ENCODE measurements at regions not wholly inside any gene's neighbourhood (a gene's known extent, or its start where the extent isn't known, plus 50 kb on each side); places are given as distances from the start of the nearest gene placed in this dataset.
"Not testable (repeated sequence)": the region's sequence is repeated elsewhere in the genome, so short reads cannot be mapped to it uniquely, and the experiment has no call there.

GRCh38 chr12:34229033-34229432 is 206.7 kb downstream of the ALG10 start:
- not testable (repeated sequence) for H3K4me1 Mint-ChIP-seq; ATAC-seq (ENCODE audit: low read depth in 2 of 2); H3K36me3 Mint-ChIP-seq; DNase-seq; H3K27ac ChIP-seq (ENCODE audit: insufficient read depth, low read length, poor library complexity, severe bottlenecking); H3K27me3 Mint-ChIP-seq; H3K4me3 ChIP-seq (ENCODE audit: low read depth, low read length); H3K36me3 ChIP-seq (ENCODE audit: control insufficient read depth, insufficient read depth, low read length); H3K4me3 Mint-ChIP-seq; H3K4me1 ChIP-seq (ENCODE audit: control insufficient read depth, insufficient read depth, low read length, poor library complexity, severe bottlenecking); H3K27me3 ChIP-seq (ENCODE audit: control insufficient read depth, insufficient read depth, low read length); H3K27ac Mint-ChIP-seq; H3K9me3 ChIP-seq (ENCODE audit: control insufficient read depth in 2 of 2, low read length in 2 of 2)
- peaks cover 0 to 13% (median 5%) of the 10 kb centered on the region in 7 donors for H3K9me3 Mint-ChIP-seq

GRCh38 chr12:34233618-34234017 is 211.3 kb downstream of the ALG10 start:
- Mint-ChIP-seq H3K4me1 (no peaks in the 10 kb centered on the region), H3K27ac (no peak overlapping the region), H3K9me3 (peaks cover 0 to 7% (median 0%) of the 10 kb centered on the region in 7 donors), H3K4me3 (no peak overlapping the region), H3K27me3 (no peaks in the 10 kb centered on the region), H3K36me3 (no peaks in the 10 kb centered on the region)
- no peak for DNase-seq
- Histone ChIP-seq H3K27me3 (ENCODE audit: control insufficient read depth, insufficient read depth, low read length) (no peaks in the 10 kb centered on the region), H3K27ac (ENCODE audit: insufficient read depth, low read length, poor library complexity, severe bottlenecking) (no peak overlapping the region), H3K4me1 (ENCODE audit: control insufficient read depth, insufficient read depth, low read length, poor library complexity, severe bottlenecking) (no peaks in the 10 kb centered on the region), H3K9me3 (ENCODE audit: control insufficient read depth in 2 of 2, low read length in 2 of 2) (no peaks in the 10 kb centered on the region), H3K4me3 (ENCODE audit: low read depth, low read length) (no peak overlapping the region), H3K36me3 (ENCODE audit: control insufficient read depth, insufficient read depth, low read length) (no peaks in the 10 kb centered on the region)
- no peak for ATAC-seq (ENCODE audit: low read depth in 2 of 2)

GRCh38 chr12:34236073-34236472 is 213.8 kb downstream of the ALG10 start:
- no peaks in the 10 kb centered on the region for H3K9me3 ChIP-seq (ENCODE audit: control insufficient read depth in 2 of 2, low read length in 2 of 2)
- H3K9me3 Mint-ChIP-seq, result peaks cover 0 to 8% (median 0%) of the 10 kb centered on the region in 7 donors
- H3K27ac Mint-ChIP-seq, result no peak overlapping the region
- DNase-seq, result no peak
- H3K4me1 ChIP-seq (ENCODE audit: control insufficient read depth, insufficient read depth, low read length, poor library complexity, severe bottlenecking), result no peaks in the 10 kb centered on the region
- H3K27me3 Mint-ChIP-seq, result no peaks in the 10 kb centered on the region
- H3K4me3 Mint-ChIP-seq, result no peak overlapping the region
- no peak overlapping the region for H3K27ac ChIP-seq (ENCODE audit: insufficient read depth, low read length, poor library complexity, severe bottlenecking)
- H3K27me3 ChIP-seq (ENCODE audit: control insufficient read depth, insufficient read depth, low read length), result no peaks in the 10 kb centered on the region
- no peak for ATAC-seq (ENCODE audit: low read depth in 2 of 2)
- no peaks in the 10 kb centered on the region for H3K36me3 ChIP-seq (ENCODE audit: control insufficient read depth, insufficient read depth, low read length)
- no peak overlapping the region for H3K4me3 ChIP-seq (ENCODE audit: low read depth, low read length)
- no peaks in the 10 kb centered on the region for H3K36me3 Mint-ChIP-seq
- no peaks in the 10 kb centered on the region for H3K4me1 Mint-ChIP-seq

GRCh38 chr12:34244608-34245007 is 222.3 kb downstream of the ALG10 start:
- ATAC-seq (ENCODE audit: low read depth in 2 of 2), result no peak
- H3K27ac Mint-ChIP-seq, result no peak overlapping the region
- DNase-seq, result no peak

GRCh38 chr12:34249271-34249670 is 227.0 kb downstream of the ALG10 start:
- Histone ChIP-seq H3K36me3 (ENCODE audit: control insufficient read depth, insufficient read depth, low read length) (no peaks in the 10 kb centered on the region), H3K4me1 (ENCODE audit: control insufficient read depth, insufficient read depth, low read length, poor library complexity, severe bottlenecking) (no peaks in the 10 kb centered on the region), H3K9me3 (ENCODE audit: control insufficient read depth in 2 of 2, low read length in 2 of 2) (no peaks in the 10 kb centered on the region), H3K4me3 (ENCODE audit: low read depth, low read length) (no peak overlapping the region), H3K27me3 (ENCODE audit: control insufficient read depth, insufficient read depth, low read length) (no peaks in the 10 kb centered on the region), H3K27ac (ENCODE audit: insufficient read depth, low read length, poor library complexity, severe bottlenecking) (no peak overlapping the region)
- Mint-ChIP-seq H3K9me3 (no peaks in the 10 kb centered on the region), H3K4me3 (no peak overlapping the region), H3K27me3 (no peaks in the 10 kb centered on the region), H3K27ac (no peak overlapping the region), H3K4me1 (no peaks in the 10 kb centered on the region), H3K36me3 (no peaks in the 10 kb centered on the region)
- no peak for ATAC-seq (ENCODE audit: low read depth in 2 of 2)
- DNase-seq, result no peak

More at GRCh38 chr12:34244608-34245007, 222.3 kb downstream of the ALG10 start:
- H3K36me3 Mint-ChIP-seq, result no peaks in the 10 kb centered on the region
- Histone ChIP-seq H3K4me3 (ENCODE audit: low read depth, low read length) (no peak overlapping the region), H3K4me1 (ENCODE audit: control insufficient read depth, insufficient read depth, low read length, poor library complexity, severe bottlenecking) (no peaks in the 10 kb centered on the region), H3K36me3 (ENCODE audit: control insufficient read depth, insufficient read depth, low read length) (no peaks in the 10 kb centered on the region), H3K9me3 (ENCODE audit: control insufficient read depth in 2 of 2, low read length in 2 of 2) (no peaks in the 10 kb centered on the region), H3K27me3 (ENCODE audit: control insufficient read depth, insufficient read depth, low read length) (no peaks in the 10 kb centered on the region), H3K27ac (ENCODE audit: insufficient read depth, low read length, poor library complexity, severe bottlenecking) (no peak overlapping the region)
- peaks cover 0 to 7% (median 0%) of the 10 kb centered on the region in 7 donors for H3K9me3 Mint-ChIP-seq
- H3K4me1 Mint-ChIP-seq, result no peaks in the 10 kb centered on the region
- no peaks in the 10 kb centered on the region for H3K27me3 Mint-ChIP-seq
- no peak overlapping the region for H3K4me3 Mint-ChIP-seq

- H3K9me3 ChIP-seq (ENCODE audit: control insufficient read depth in 2 of 2, low read length in 2 of 2); H3K9me3 Mint-ChIP-seq; H3K27me3 Mint-ChIP-seq; DNase-seq; H3K4me1 ChIP-seq (ENCODE audit: control insufficient read depth, insufficient read depth, low read length, poor library complexity, severe bottlenecking); H3K4me3 ChIP-seq (ENCODE audit: low read depth, low read length); H3K4me1 Mint-ChIP-seq; ATAC-seq (ENCODE audit: low read depth in 2 of 2); H3K27me3 ChIP-seq (ENCODE audit: control insufficient read depth, insufficient read depth, low read length); H3K4me3 Mint-ChIP-seq; H3K27ac ChIP-seq (ENCODE audit: insufficient read depth, low read length, poor library complexity, severe bottlenecking); H3K36me3 ChIP-seq (ENCODE audit: control insufficient read depth, insufficient read depth, low read length); H3K27ac Mint-ChIP-seq; H3K36me3 Mint-ChIP-seq: not testable (repeated sequence)
Observed at GRCh38 chr12:34251879-34252278, 229.6 kb downstream of the ALG10 start.

- no peaks in the 10 kb centered on the region for H3K4me1 ChIP-seq (ENCODE audit: control insufficient read depth, insufficient read depth, low read length, poor library complexity, severe bottlenecking)
- no peak for ATAC-seq (ENCODE audit: low read depth in 2 of 2)
- no peak overlapping the region for H3K27ac ChIP-seq (ENCODE audit: insufficient read depth, low read length, poor library complexity, severe bottlenecking)
- no peak overlapping the region for H3K4me3 ChIP-seq (ENCODE audit: low read depth, low read length)
- H3K9me3 Mint-ChIP-seq, result peaks cover 0 to 3% (median 0%) of the 10 kb centered on the region in 7 donors
- H3K27me3 ChIP-seq (ENCODE audit: control insufficient read depth, insufficient read depth, low read length), result no peaks in the 10 kb centered on the region
- no peaks in the 10 kb centered on the region for H3K4me1 Mint-ChIP-seq
- H3K9me3 ChIP-seq (ENCODE audit: control insufficient read depth in 2 of 2, low read length in 2 of 2), result no peaks in the 10 kb centered on the region
- H3K36me3 Mint-ChIP-seq, result no peaks in the 10 kb centered on the region
- H3K4me3 Mint-ChIP-seq, result no peak overlapping the region
- no peaks in the 10 kb centered on the region for H3K36me3 ChIP-seq (ENCODE audit: control insufficient read depth, insufficient read depth, low read length)
- no peaks in the 10 kb centered on the region for H3K27me3 Mint-ChIP-seq
- DNase-seq, result no peak
- no peak overlapping the region for H3K27ac Mint-ChIP-seq
Observed at GRCh38 chr12:34253674-34254073, 231.4 kb downstream of the ALG10 start.

GRCh38 chr12:34257093-34257492 is 234.8 kb downstream of the ALG10 start:
- Histone ChIP-seq H3K36me3 (ENCODE audit: control insufficient read depth, insufficient read depth, low read length) (no peaks in the 10 kb centered on the region), H3K27me3 (ENCODE audit: control insufficient read depth, insufficient read depth, low read length) (no peaks in the 10 kb centered on the region), H3K4me1 (ENCODE audit: control insufficient read depth, insufficient read depth, low read length, poor library complexity, severe bottlenecking) (no peaks in the 10 kb centered on the region), H3K4me3 (ENCODE audit: low read depth, low read length) (no peak overlapping the region), H3K9me3 (ENCODE audit: control insufficient read depth in 2 of 2, low read length in 2 of 2) (no peaks in the 10 kb centered on the region), H3K27ac (ENCODE audit: insufficient read depth, low read length, poor library complexity, severe bottlenecking) (no peak overlapping the region)
- Mint-ChIP-seq H3K4me1 (no peaks in the 10 kb centered on the region), H3K4me3 (no peak overlapping the region), H3K36me3 (no peaks in the 10 kb centered on the region), H3K27ac (no peak overlapping the region), H3K9me3 (peaks cover 0 to 5% (median 0%) of the 10 kb centered on the region in 7 donors), H3K27me3 (no peaks in the 10 kb centered on the region)
- no peak for DNase-seq
- no peak for ATAC-seq (ENCODE audit: low read depth in 2 of 2)
